ENCODE measurements at regions not wholly inside any gene's neighbourhood (a gene's known extent, or its start where the extent isn't known, plus 50 kb on each side); places are given as distances from the start of the nearest gene placed in this dataset.

DNA sequence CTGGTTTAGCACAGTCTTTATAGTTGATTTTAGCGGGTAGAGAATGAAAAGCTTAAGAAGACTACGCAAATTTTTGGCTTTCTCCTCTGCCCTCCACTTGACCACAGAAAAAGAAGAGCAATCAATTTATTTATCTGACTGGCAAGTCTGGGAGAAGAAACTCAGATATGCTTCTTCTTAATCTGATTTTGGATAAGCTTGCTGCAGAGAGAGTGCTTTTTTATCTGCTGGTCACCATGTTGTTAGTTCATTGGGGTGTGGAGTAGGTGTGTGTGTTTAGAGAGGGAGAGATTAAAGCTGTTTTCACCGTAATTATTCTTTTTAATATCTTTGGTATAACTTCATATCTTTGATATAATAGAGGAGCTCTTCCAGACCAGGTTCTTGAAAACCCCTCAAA is 471.4 kb upstream of the SLC10A2 start:
- TF ChIP-seq RAD21 (IDR thresholded peaks at IDR 0.05; ENCODE audit: low read depth), result no peak
- no peak for TF ChIP-seq TCF12 (IDR thresholded peaks at IDR 0.05; ENCODE audit: low read depth)
- TF ChIP-seq, protein P1, sequence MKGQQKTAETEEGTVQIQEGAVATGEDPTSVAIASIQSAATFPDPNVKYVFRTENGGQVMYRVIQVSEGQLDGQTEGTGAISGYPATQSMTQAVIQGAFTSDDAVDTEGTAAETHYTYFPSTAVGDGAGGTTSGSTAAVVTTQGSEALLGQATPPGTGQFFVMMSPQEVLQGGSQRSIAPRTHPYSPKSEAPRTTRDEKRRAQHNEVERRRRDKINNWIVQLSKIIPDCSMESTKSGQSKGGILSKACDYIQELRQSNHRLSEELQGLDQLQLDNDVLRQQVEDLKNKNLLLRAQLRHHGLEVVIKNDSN (IDR thresholded peaks at IDR 0.05), result no peak
- TF ChIP-seq FOXM1 (IDR thresholded peaks at IDR 0.05; ENCODE audit: borderline replicate concordance, low read depth), result no peak
- TF ChIP-seq TAF1 (IDR thresholded peaks at IDR 0.05; ENCODE audit: low read depth), result no peak
- TF ChIP-seq NFIC (IDR thresholded peaks at IDR 0.05), result no peak
- TF ChIP-seq, protein P2, sequence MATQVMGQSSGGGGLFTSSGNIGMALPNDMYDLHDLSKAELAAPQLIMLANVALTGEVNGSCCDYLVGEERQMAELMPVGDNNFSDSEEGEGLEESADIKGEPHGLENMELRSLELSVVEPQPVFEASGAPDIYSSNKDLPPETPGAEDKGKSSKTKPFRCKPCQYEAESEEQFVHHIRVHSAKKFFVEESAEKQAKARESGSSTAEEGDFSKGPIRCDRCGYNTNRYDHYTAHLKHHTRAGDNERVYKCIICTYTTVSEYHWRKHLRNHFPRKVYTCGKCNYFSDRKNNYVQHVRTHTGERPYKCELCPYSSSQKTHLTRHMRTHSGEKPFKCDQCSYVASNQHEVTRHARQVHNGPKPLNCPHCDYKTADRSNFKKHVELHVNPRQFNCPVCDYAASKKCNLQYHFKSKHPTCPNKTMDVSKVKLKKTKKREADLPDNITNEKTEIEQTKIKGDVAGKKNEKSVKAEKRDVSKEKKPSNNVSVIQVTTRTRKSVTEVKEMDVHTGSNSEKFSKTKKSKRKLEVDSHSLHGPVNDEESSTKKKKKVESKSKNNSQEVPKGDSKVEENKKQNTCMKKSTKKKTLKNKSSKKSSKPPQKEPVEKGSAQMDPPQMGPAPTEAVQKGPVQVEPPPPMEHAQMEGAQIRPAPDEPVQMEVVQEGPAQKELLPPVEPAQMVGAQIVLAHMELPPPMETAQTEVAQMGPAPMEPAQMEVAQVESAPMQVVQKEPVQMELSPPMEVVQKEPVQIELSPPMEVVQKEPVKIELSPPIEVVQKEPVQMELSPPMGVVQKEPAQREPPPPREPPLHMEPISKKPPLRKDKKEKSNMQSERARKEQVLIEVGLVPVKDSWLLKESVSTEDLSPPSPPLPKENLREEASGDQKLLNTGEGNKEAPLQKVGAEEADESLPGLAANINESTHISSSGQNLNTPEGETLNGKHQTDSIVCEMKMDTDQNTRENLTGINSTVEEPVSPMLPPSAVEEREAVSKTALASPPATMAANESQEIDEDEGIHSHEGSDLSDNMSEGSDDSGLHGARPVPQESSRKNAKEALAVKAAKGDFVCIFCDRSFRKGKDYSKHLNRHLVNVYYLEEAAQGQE (IDR thresholded peaks at IDR 0.05; ENCODE audit: low read depth), result no peak
- TF ChIP-seq CEBPB (IDR thresholded peaks at IDR 0.05), result no peak
- no peak for TF ChIP-seq EGR1 (IDR thresholded peaks at IDR 0.05)
- no peak for TF ChIP-seq CREB1 (IDR thresholded peaks at IDR 0.05; ENCODE audit: low read depth)
- no peak for TF ChIP-seq ZBTB7A (IDR thresholded peaks at IDR 0.05; ENCODE audit: low read depth)
- no peak for TF ChIP-seq EP300 (IDR thresholded peaks at IDR 0.05; ENCODE audit: borderline replicate concordance)

DNA sequence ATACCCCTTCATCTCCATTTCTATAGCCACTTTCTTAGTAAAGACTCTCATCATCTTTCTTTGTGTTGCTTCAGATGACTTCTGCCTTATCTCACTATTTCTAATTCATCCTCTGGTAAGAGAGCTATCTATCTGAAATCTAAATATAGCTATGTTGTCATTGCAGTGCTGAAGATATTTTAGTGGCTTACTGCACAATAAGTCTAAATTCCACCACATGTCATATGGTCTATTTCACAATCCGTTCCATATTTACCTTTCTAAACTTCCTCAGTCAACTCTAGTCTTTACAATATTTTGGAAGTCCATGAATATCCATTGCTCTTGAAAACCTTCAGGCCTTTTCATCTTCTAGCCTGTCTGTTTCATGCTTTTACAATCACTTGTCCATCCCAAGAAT is 465.1 kb upstream of the SLC10A2 start:
- TF ChIP-seq, protein P3, sequence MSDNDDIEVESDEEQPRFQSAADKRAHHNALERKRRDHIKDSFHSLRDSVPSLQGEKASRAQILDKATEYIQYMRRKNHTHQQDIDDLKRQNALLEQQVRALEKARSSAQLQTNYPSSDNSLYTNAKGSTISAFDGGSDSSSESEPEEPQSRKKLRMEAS (IDR thresholded peaks at IDR 0.05), result no peak
- no peak for TF ChIP-seq NFIC (IDR thresholded peaks at IDR 0.05)
- TF ChIP-seq, protein P1 (IDR thresholded peaks at IDR 0.05), result no peak
- no peak for TF ChIP-seq RAD21 (IDR thresholded peaks at IDR 0.05; ENCODE audit: low read depth)
- TF ChIP-seq, protein P2 (IDR thresholded peaks at IDR 0.05; ENCODE audit: low read depth), result no peak
- no peak for TF ChIP-seq EGR1 (IDR thresholded peaks at IDR 0.05)
- no peak for TF ChIP-seq FOXM1 (IDR thresholded peaks at IDR 0.05; ENCODE audit: borderline replicate concordance, low read depth)
- TF ChIP-seq TAF1 (IDR thresholded peaks at IDR 0.05; ENCODE audit: low read depth), result no peak
- TF ChIP-seq ZBTB7A (IDR thresholded peaks at IDR 0.05; ENCODE audit: low read depth), result no peak
- no peak for TF ChIP-seq CREB1 (IDR thresholded peaks at IDR 0.05; ENCODE audit: low read depth)
- no peak for TF ChIP-seq EP300 (IDR thresholded peaks at IDR 0.05; ENCODE audit: borderline replicate concordance)
- TF ChIP-seq TEAD4 (IDR thresholded peaks at IDR 0.05), result no peak

DNA sequence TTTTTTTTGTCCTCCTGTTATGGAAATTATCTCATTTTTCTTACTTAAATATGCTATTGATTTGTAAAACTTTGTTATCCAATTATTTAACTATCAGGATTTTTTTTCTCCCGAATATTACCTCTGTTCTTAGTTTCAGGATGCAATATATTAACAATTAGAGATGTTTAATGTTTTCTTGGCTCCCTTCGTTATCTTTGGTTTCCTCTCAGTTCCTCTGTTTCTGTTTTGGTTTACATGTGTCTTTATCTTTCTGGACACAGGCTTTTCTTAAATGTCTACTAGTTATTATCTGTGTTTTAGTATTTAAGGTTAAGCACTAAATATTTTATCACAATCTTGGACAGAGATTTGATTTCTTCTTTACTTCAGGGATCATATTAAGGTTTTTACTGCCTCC is 462.2 kb upstream of the SLC10A2 start:
- TF ChIP-seq TCF12 (IDR thresholded peaks at IDR 0.05; ENCODE audit: low read depth) (no peak), CEBPB (IDR thresholded peaks at IDR 0.05) (no peak)

DNA sequence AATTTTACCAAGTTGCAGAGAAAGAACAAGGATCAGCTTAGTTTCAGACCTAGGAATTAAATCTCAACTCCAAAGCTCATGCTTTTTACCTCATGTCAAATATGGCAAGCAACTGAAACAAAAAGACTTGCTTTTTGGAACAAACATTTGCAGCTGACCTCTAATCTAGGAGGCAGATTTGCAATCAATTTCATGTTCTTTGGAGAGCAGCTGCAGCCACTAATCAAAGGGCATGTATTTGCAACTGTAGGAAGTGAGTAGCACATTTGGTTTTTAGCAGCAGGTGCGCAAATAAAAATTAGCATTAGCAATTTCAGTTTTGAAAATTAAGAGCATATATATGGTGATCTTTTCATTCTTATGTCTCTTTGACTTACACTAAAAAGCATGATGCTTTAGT is 459.3 kb upstream of the SLC10A2 start:
- no peak for TF ChIP-seq YY1 (IDR thresholded peaks at IDR 0.05; ENCODE audit: low read depth)
- TF ChIP-seq, protein P2 (IDR thresholded peaks at IDR 0.05; ENCODE audit: low read depth), result no peak
- no peak for TF ChIP-seq ZBTB7A (IDR thresholded peaks at IDR 0.05; ENCODE audit: low read depth)

DNA sequence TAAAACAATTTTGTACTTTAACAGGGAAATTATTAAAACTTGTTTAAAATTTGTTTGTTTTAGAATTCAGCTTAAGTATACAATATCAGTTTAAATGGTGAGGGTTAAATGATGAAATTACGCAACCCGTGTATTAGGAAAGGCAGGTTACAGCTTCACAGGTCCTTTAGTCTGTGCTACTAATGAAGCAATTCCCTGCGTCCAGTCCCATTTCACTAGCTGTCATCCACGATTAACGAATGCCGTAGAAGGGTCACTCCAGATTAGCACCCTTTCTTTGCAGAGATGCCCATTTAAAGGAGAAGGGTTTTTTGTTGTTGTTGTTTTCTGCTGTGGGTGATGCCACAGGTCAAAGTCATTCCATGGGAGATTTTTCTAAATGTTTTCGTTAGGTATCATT is 457.6 kb upstream of the SLC10A2 start:
- no peak for TF ChIP-seq ZBTB7A (IDR thresholded peaks at IDR 0.05; ENCODE audit: low read depth)
- no peak for TF ChIP-seq CREB1 (IDR thresholded peaks at IDR 0.05; ENCODE audit: low read depth)
- no peak for TF ChIP-seq EP300 (IDR thresholded peaks at IDR 0.05; ENCODE audit: borderline replicate concordance)
- TF ChIP-seq TCF12 (IDR thresholded peaks at IDR 0.05; ENCODE audit: low read depth), result no peak
- TF ChIP-seq, protein P2 (IDR thresholded peaks at IDR 0.05; ENCODE audit: low read depth), result no peak
- no peak for TF ChIP-seq FOXM1 (IDR thresholded peaks at IDR 0.05; ENCODE audit: borderline replicate concordance, low read depth)
- no peak for TF ChIP-seq TEAD4 (IDR thresholded peaks at IDR 0.05)
- TF ChIP-seq NFIC (IDR thresholded peaks at IDR 0.05), result no peak
- no peak for TF ChIP-seq CEBPB (IDR thresholded peaks at IDR 0.05)
- TF ChIP-seq RAD21 (IDR thresholded peaks at IDR 0.05; ENCODE audit: low read depth), result no peak
- TF ChIP-seq EGR1 (IDR thresholded peaks at IDR 0.05), result no peak
- TF ChIP-seq, protein P3 (IDR thresholded peaks at IDR 0.05), result no peak
- TF ChIP-seq TAF1 (IDR thresholded peaks at IDR 0.05; ENCODE audit: low read depth), result no peak
- TF ChIP-seq YY1 (IDR thresholded peaks at IDR 0.05; ENCODE audit: low read depth), result no peak
- TF ChIP-seq, protein P1 (IDR thresholded peaks at IDR 0.05), result no peak
